PC-3 (cell line): ENCODE measurements at regions not wholly inside any gene's neighbourhood (a gene's known extent, or its start where the extent isn't known, plus 50 kb on each side); places are given as distances from the start of the nearest gene placed in this dataset.

Source experiments
- ATAC-seq: fragments of 200-7000 bp; cut with Tn5 transposase; 2 replicates; pipeline ENCODE4 v1.9.1; 2020; ENCODE audit warnings: mild to moderate bottlenecking, moderate library complexity
- BruUV-seq: library from RNA; stranded (reverse); fragments of 400-500 nt; replicated peaks from 2 replicates; lab custom pipeline; 2021; lab: Mats Ljungman, UMichigan
- CTCF ChIA-PET: fragments of 300-600 bp; sonication (Branson Sonifier 250); formaldehyde crosslinking; loops from one replicate; lab custom pipeline; 2022; ENCODE audit warnings: antibody characterized with exemption; lab: Charles Lee
- POLR2A ChIA-PET: fragments of 300-600 bp; sonication (Branson Sonifier 250); formaldehyde crosslinking; loops from one replicate; lab custom pipeline; 2022; ENCODE audit warnings: antibody characterized with exemption; ENCODE audit not compliant: unreplicated experiment; lab: Charles Lee
- DNase-seq: peaks from one replicate; pipeline ENCODE4 v3.0.0-alpha.2; 2015
- H2AFZ ChIP-seq: fragments of 300-600 bp; sonication (generic); 2 replicates; pipeline ENCODE4 v1.6.0; 2016; ENCODE audit warnings: antibody characterized with exemption, low read length
- H3F3A ChIP-seq: fragments of 300-600 bp; sonication (generic); one replicate; pipeline ENCODE4 v1.6.0; 2017; ENCODE audit warnings: antibody characterized with exemption, low read length, control low read depth, mild to moderate bottlenecking; ENCODE audit not compliant: unreplicated experiment
- H3K27ac ChIP-seq: fragments of 300-600 bp; sonication (generic); 2 replicates; pipeline ENCODE4 v1.5.1; 2016; ENCODE audit warnings: mild to moderate bottlenecking, low read length
- H3K27me3 ChIP-seq: fragments of 300-600 bp; sonication (generic); 2 replicates; pipeline ENCODE4 v1.6.1; 2016; ENCODE audit warnings: low read length, mixed read lengths
- H3K36me3 ChIP-seq: fragments of 300-600 bp; sonication (generic); 2 replicates; pipeline ENCODE4 v1.6.1; 2016; ENCODE audit warnings: low read depth, mixed run types, low read length, mixed read lengths
- H3K4me1 ChIP-seq: fragments of 300-600 bp; sonication (generic); 2 replicates; pipeline ENCODE4 v1.5.1; 2016; ENCODE audit warnings: low read length; ENCODE audit not compliant: insufficient read depth
- H3K4me2 ChIP-seq: fragments of 300-600 bp; sonication (generic); 2 replicates; pipeline ENCODE4 v1.6.0; 2016; ENCODE audit warnings: low read length
- H3K4me3 ChIP-seq: fragments of 300-600 bp; sonication (generic); 2 replicates; pipeline ENCODE4 v1.5.1; 2016; ENCODE audit warnings: mild to moderate bottlenecking, low read length, mixed read lengths
- H3K79me2 ChIP-seq: fragments of 300-600 bp; sonication (generic); 2 replicates; pipeline ENCODE4 v1.6.1; 2017; ENCODE audit warnings: low read length, mixed read lengths
- H3K9ac ChIP-seq: fragments of 300-600 bp; sonication (generic); 2 replicates; pipeline ENCODE4 v1.6.0; 2016; ENCODE audit warnings: mild to moderate bottlenecking, low read length
- H3K9me2 ChIP-seq: fragments of 300-600 bp; sonication (generic); replicated peaks from 2 replicates; pipeline ENCODE4 v1.6.1; 2016; ENCODE audit warnings: mixed run types, low read length, mixed read lengths
- H3K9me3 ChIP-seq: fragments of 300-600 bp; sonication (generic); 2 replicates; pipeline ENCODE4 v1.6.1; 2016; ENCODE audit warnings: low read length, mixed read lengths
- H4K20me1 ChIP-seq: fragments of 300-600 bp; sonication (generic); 2 replicates; pipeline ENCODE4 v1.6.1; 2016; ENCODE audit warnings: low read length, mixed read lengths
- CTCF ChIP-seq: fragments of 300-600 bp; sonication (generic); conservative IDR thresholded peaks from 2 replicates; pipeline ENCODE4 v1.5.1; 2017; ENCODE audit warnings: antibody characterized with exemption, low read depth, mild to moderate bottlenecking, low read length
- EZH2 ChIP-seq: fragments of 300-600 bp; sonication (generic); IDR thresholded peaks from one replicate; pipeline ENCODE4 v1.6.1; 2017; ENCODE audit warnings: antibody characterized with exemption, mild to moderate bottlenecking, low read length; ENCODE audit not compliant: unreplicated experiment
- EZH2phosphoT487 ChIP-seq: fragments of 300-600 bp; sonication (generic); IDR thresholded peaks from 2 replicates; pipeline ENCODE4 v1.6.1; 2018; ENCODE audit warnings: mild to moderate bottlenecking, antibody characterized with exemption, low read length, borderline replicate concordance
- intact Hi-C: fragments of 100-400 bp; cut with micrococcal nuclease; formaldehyde crosslinking; loops from 2 replicates; pipeline ENCODE4 v1.9.0; 2023

DNA sequence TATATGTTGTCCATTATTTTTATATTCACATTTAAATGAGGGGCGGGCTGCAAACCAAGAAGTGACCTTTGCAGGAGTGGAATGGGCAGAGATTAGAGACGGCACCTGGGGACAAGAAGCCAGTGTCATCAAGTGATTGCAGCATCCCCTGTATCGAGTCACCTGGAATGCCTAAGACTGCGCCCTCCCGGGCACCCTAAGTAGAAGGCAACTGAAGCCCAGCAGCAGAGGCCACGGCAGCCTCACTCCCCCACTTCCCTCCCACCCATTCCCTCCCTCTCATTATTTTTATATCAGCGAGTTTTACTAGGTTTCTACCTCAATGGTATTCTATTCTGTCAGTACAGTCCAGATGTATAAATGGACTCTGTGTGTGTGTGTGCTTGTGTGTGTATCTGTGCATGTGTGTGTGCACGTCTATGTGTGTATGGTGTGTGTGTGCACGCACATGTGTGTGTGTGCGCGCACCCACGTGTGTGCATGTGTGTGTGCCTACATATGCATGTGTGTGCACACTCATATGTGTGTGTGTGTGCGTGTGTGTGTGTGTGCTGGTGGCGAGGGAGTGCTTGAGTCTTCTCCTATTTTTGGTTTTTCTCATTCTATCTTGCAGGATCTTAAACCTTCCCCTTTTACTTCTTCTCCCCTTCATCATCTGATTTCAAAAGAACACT, 106.8 kb upstream of the SLC66A3 start:
- no peaks in the 10 kb centered on the region for H3F3A ChIP-seq
- BruUV-seq: no TSS peak
- H3K9me3 ChIP-seq: no peaks in the 10 kb centered on the region
- DNase-seq (no peak), ATAC-seq (no peak)
- no peaks in the 10 kb centered on the region for H3K79me2 ChIP-seq
- H3K4me3 ChIP-seq: no peak overlapping the region
- no peaks in the 10 kb centered on the region for H4K20me1 ChIP-seq
- no peaks in the 10 kb centered on the region for H3K9me2 ChIP-seq
- no peaks in the 10 kb centered on the region for H3K4me1 ChIP-seq
- CTCF ChIA-PET: no interaction called here
- no peaks in the 10 kb centered on the region for H3K36me3 ChIP-seq
- TF ChIP-seq EZH2phosphoT487 (no peak), CTCF (no peak), EZH2 (no peak)
- POLR2A ChIA-PET: no interaction called here
- intact Hi-C loops: no loop called here
- no peak overlapping the region for H3K4me2 ChIP-seq
- no peak overlapping the region for H3K27ac ChIP-seq
- H2AFZ ChIP-seq: no peak overlapping the region
- H3K27me3 ChIP-seq: no peaks in the 10 kb centered on the region
- no peak overlapping the region for H3K9ac ChIP-seq

- Histone ChIP-seq H3K27ac (no peak overlapping the region), H3K9me3 (no peaks in the 10 kb centered on the region), H4K20me1 (no peaks in the 10 kb centered on the region), H3K9me2 (no peaks in the 10 kb centered on the region), H3K9ac (no peak overlapping the region), H3K27me3 (no peaks in the 10 kb centered on the region), H3F3A (no peaks in the 10 kb centered on the region), H3K79me2 (no peaks in the 10 kb centered on the region), H3K4me3 (no peak overlapping the region), H3K4me2 (no peak overlapping the region), H3K36me3 (no peaks in the 10 kb centered on the region), H3K4me1 (no peaks in the 10 kb centered on the region), H2AFZ (no peak overlapping the region)
- no peak for ATAC-seq
- TF ChIP-seq CTCF (no peak), EZH2phosphoT487 (no peak), EZH2 (no peak)
- intact Hi-C loops: no loop called here
- CTCF ChIA-PET: no interaction called here
- POLR2A ChIA-PET: no interaction called here
- peak; percentile 25 for DNase-seq
- no TSS peak for BruUV-seq
Observed at GRCh38 chr2:11050565-11050964, 104.7 kb upstream of the SLC66A3 start.

- Histone ChIP-seq H3K27me3 (no peaks in the 10 kb centered on the region), H2AFZ (no peak overlapping the region), H3K79me2 (no peaks in the 10 kb centered on the region), H3K4me1 (no peaks in the 10 kb centered on the region), H3K36me3 (no peaks in the 10 kb centered on the region), H3F3A (no peaks in the 10 kb centered on the region), H3K4me2 (no peak overlapping the region), H3K9me3 (no peaks in the 10 kb centered on the region), H3K27ac (no peak overlapping the region), H4K20me1 (no peaks in the 10 kb centered on the region), H3K9ac (no peak overlapping the region), H3K4me3 (no peak overlapping the region), H3K9me2 (no peaks in the 10 kb centered on the region)
- CTCF ChIA-PET: no interaction called here
- no TSS peak for BruUV-seq
- DNase-seq (no peak), ATAC-seq (no peak)
- intact Hi-C loops: no loop called here
- TF ChIP-seq CTCF (no peak), EZH2 (no peak), EZH2phosphoT487 (no peak)
- POLR2A ChIA-PET: no interaction called here
Observed at GRCh38 chr2:11051280-11051679, 104.0 kb upstream of the SLC66A3 start.
